ENCODE measurements at regions not wholly inside any gene's neighbourhood (a gene's known extent, or its start where the extent isn't known, plus 50 kb on each side); places are given as distances from the start of the nearest gene placed in this dataset.
"Not testable (repeated sequence)": the region's sequence is repeated elsewhere in the genome, so short reads cannot be mapped to it uniquely, and the experiment has no call there.

DNA sequence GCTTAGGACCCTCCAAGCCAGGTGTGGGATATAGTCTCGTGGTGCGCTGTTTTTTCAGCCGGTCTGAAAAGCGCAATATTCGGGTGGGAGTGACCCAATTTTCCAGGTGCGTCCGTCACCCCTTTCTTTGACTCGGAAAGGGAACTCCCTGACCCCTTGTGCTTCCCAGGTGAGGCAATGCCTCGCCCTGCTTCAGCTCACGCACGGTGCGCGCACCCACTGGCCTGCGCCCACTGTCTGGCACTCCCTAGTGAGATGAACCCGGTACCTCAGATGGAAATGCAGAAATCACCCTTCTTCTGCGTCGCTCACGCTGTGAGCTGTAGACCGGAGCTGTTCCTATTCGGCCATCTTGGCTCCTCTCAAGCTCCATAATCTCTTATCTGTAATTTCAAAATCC, 408.0 kb downstream of the FAM72C start:
- TF ChIP-seq POLR2A, CTCF (IDR thresholded peaks at IDR 0.05): not testable (repeated sequence)

Measured in body of pancreas (tissue), 4 donors.